NCI-H1417 (cell line): ENCODE measurements at regions not wholly inside any gene's neighbourhood (a gene's known extent, or its start where the extent isn't known, plus 50 kb on each side); places are given as distances from the start of the nearest gene placed in this dataset.

Source experiments
- DNase-seq, 3 experiments: peaks; one replicate each; lab custom pipeline; 2025; lab: John Stamatoyannopoulos, UW

DNA sequence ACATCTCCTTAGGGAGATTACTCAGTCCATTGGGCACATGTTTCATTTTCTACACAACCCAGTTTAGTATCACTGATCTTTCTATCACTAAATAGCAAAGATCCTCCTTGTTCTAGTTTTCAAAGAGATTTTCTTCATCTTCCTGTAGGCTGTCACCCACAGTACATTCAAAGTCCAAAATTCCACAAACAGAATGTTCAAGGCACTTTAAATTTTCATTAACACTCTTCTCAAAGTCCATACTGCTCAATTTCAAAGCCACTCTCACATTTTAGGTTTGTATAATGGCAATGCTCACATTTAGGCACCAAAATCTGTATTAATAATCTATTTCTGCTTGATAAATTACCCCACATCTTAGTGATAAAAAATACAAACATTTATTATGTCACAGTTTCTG is 152.8 kb downstream of the FSIP2 start:
- no peak for DNase-seq

DNA sequence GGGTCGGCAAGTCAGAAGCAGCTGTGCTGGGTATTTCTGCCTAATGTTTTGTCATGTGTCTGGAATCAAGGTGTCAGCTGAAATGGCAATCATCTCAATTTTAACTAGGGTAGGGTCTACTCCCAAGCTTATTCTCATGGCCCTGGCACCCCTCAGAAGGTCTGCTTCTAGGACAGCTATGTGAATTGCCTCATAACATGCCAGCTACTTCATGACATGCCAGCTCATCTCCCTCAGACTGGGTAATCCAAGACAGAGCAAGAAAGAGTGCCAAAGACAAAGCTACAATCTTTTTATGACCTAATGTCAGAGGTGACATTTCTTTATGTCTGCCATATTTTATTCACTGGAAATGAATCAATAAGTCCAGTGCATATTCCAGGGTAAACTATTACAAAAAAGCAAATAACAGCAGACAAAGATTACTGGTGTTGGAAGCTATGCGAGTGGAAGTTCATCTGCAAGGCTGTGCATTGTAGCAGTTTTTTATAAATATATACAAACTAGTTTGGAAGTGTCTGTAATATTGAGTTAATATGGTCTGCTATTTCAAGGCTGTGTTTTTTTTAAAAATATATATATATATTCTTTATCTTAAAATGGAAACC is 153.3 kb downstream of the FSIP2 start:
- DNase-seq: no peak

DNA sequence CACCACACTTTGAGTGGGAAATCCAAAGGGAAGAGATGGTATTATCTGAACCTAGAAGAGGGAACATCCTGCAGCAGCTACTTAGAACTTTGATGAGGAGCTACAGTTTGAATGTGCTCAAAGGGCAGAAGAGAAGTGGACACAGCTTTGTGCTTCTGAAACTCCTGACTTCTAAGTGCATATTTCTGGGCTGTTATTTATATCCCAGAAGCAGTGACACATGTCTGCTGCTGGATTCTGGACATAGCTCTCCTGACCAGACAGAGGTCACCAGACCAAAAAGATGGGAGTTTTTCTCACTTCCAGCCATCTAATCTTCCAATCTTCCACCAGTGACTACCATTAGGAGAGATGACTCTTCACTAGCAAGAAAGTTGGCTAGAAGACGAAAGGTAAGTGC is 153.9 kb downstream of the FSIP2 start:
- no peak for DNase-seq

DNA sequence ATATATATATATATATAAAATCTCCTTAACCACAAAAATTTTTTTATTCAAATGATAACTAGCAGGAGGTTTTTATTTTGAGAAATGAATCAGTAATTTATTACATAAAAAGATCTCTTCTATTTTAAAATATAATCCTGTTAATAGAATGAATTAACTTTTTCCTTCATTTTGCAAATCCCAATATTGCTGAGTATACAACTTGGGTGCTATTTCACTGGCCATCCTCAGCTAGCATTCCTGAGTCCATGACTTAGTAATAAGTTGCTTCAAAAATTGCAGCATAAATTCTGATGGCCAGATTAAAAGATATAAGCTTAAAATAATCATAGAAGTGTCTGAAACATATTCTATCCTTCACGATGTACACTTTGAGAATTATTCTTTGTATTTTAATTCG is 155.6 kb downstream of the FSIP2 start:
- DNase-seq: no peak

DNA sequence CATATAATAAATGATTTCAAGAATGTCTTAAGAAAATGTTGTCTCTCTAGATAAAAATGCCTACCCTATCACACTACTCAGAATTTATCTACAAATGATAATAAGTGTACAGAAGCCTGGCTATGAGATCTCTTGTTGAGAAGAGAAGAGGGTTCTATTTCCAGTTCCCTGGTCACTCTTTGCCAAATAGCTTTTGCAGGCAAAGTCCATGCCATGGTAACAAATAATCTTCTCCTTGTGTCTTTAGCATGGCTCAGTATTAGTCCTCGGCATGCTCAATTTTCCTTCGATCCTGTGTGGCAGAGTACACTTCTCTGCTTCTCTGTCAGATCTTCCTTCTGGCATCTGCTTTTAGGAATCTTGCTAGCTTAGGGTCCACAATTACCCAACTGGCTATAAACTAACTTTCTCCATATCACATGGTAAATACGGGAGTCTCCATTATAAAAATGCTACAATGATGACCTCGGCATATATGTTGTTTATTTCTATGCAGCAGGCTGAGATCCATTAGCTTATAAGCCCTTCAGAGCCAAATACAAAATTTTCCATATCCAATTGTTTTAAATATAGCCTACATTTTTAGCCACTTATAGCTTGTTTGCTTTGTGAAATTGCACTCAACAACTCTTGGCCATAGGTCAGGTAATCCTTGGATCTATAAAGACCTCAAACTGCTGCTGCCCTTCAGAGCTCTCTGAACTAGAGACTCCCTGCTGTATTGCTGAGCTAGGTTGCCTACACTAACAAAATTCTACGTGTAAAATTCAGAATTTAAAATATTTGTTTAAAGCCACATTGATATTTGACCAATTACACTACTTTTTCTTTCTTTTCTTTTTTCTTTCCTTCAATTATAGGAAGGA is 157.5 kb downstream of the FSIP2 start:
- DNase-seq: peak in 1 of 3 experiments; percentile 38

DNA sequence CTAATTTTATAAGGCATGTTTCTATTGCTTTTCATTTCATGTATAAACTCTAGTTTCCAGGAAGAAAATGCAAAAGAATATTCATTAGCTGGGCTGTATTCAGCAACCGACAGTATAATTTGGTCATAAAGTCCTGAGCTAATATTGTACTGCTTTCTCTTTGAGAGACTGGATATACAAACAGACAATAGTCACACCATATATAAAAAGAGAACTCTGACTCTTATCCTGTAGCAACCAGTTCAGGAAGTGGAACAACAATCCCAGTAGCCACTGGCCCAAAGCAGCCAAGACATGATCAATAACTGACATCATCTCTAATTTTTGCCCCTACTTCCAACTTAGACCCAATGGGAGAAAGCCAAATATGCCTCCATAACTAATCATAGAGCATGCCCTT is 160.8 kb downstream of the FSIP2 start:
- DNase-seq: no peak

DNA sequence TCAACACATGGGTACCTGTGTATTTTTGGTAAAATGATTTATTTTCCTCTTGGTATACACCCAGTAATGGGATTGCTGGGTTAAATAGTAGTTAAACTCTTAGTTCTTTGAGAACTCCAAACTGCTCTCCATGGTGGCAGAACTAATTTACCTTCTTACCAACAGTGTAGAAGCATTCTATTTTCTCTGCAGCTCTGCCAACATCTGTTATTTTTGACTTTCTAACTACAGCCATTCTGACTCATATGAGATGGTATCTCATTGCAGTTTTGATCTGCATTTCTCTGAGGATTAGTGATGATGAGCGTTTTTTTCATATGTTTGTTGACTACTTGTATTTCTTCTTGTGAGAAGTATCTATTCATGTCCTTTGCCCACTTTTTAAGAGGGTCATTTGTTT is 180.6 kb downstream of the FSIP2 start:
- no peak for DNase-seq

DNA sequence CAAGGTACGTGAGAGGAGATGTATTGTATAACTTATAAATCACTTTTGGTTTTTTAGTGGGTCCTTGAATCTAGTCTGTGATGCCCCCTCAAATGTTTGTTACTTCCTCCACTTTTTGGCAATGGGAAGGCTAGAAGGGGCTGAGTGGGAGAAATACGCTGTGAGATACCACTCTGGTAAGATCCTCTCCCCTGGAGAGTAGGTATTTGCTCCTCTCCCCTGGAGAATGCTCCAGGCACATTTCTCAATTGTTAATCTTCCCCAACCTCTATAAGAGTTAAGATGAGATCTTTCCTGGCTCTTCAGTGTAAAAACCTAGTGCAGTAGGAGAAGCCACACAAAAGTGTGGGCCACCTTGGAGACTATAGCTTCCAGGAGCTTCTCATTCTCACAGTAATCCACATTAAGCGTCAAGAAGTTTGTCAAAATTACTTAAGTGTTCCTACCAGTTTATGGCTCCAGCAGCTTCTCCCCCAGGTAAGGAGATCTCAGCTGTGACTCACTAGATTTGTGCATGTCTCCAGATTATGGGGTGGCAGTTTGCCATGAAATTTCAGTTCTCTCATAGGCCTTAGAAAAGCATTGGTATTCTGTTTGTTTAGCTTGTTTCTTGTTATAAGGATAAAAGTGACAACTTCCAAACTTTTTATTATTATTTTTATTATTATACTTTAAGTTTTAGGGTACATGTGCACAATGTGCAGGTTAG is 182.6 kb downstream of the FSIP2 start:
- DNase-seq: no peak

DNA sequence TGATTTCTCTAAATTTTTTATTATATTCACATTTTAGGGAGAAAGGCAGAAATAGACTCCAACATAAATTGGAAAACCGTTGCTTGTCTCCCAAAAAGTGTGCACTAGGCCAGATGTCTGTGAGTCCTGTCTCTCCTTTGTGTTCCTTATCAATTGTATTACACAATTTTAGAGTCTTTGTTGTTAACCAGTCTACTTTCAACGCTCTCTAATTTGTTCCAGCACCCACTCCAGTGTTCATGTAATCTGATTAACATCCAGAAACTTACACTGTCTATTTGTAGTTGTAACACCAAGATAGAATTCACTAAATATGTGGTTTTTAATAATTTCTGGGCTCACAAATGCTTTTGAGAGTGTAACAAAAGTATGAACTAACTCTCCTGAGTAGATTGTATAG is 195.6 kb downstream of the FSIP2 start:
- DNase-seq: no peak

DNA sequence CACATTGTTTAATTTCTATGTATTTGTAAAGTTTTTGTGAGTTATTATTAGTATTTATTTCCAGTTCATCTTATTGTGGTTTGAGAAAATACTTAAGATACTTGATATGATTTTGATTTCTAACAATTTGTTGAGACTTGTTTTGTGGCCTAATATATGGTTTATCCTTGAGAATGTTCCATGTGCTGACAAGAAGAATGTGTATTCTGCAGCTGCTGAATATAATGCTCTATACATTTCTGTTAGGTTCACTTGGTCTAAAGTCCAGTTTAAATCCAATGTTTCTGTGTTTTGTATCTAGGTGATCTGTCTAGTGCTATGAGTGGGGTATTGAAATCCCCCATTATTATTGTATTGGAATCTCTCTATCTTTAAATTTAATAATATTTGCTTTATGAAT is 201.3 kb downstream of the FSIP2 start:
- DNase-seq: no peak

DNA sequence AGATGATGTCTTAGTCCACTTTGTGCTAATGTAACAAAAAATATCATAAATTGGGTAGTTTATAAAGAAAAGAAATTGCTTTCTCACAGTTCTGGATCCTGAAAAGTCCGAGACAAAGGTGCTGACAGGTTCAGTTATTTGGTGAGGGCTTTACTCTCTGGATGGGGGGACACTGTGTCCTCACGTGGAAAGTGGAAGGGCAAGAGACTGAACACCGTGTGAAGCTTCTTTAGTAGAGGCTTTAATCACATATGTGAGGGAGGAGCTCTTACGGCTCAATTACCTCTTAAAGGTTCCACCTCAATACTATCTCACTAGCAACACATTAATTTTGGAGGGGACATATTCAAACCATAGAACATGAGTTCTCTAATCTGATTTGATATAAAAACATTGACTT is 204.3 kb downstream of the FSIP2 start:
- DNase-seq: no peak

DNA sequence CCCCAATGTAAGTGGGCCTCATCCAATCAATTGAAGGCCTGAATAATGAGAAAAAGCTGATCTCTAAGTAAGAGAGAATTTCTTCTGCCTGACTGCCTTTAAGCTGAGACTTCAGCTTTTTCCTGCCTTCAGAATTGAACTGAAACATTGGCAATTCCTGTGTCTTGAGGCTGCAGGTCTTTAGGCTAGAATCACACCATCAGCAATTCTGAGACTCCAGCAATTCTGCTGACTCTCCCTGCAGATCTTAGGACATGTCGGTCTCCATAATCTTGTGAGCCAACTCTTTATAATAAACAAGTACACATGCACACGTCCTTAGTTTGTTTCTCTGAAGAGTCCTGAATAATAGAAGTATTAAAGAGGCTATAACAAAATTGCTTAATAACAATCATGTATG is 209.1 kb downstream of the FSIP2 start:
- DNase-seq: no peak

DNA sequence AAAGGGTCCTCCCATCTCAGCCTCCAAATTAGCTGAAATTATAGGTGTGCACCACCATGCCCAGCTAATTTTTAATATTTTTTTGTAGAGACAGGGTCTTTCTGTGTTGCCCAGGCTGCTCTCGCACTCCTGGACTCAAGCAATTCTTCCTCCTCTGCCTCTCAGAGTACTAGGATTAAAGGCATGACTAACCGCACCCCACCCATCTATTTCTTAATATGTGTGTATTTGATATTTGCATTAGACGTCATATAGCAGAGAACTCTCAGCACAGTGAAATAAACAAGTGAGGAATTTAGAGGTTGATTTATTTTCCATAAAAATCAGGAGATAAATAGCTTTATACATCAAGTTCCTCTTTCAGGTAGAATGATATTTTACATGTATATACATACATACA is 213.5 kb downstream of the FSIP2 start:
- DNase-seq: no peak

DNA sequence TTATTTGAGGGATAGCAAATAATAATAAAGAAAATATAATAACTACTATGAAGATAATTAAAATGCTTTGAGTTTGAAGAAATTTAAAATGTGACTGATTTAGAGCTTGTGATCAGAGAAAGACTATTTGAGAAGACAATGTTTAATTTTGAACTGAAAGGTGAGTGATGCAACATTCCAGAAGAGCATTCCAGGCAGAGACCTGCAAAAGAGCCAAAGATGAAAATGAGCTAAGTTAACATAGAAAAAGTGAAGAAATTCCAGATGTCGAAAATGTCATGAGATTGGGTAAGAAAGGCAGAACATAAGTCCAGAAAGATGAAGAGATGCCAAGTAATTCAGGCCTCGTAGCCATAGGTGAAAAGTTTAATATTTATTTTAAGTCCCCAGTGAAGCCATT is 215.8 kb downstream of the FSIP2 start:
- no peak for DNase-seq

DNA sequence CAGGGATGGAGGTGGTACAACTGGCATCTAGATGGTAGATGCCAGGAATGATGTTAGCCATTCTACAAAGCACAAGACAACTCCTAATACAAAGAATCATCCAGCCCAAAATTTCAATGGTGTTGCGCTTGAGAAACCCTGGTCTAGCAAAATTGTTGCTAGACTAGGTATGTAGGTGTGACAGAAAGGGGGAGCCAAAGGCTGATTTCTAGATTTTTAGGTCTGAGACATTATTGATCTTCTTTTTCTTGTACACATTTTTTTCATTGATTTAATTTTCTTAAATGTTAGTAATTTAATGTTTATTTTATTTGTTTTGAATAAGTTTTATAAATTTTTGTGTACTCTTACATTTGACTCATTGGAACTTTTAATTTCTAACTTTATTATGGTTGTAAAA is 216.4 kb downstream of the FSIP2 start:
- DNase-seq: no peak

DNA sequence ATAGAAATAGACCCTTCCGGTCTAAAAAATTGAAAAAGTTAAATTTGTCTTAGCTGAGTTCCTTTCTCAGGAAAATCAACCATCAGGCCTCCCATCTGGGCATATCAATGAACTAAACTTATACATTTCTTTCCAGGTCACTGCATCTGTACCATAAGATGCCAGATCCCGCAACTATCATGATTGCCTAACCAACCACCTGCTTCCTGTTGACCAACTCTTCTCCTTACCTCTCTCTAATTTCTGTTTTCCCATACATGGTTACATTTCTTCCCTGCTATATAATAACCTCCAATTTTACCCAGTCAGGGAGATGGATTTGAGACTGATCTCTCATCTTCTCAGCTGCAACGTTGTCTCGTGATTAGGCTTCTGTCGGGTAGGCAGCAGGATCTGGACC is 228.7 kb downstream of the FSIP2 start:
- no peak for DNase-seq

DNA sequence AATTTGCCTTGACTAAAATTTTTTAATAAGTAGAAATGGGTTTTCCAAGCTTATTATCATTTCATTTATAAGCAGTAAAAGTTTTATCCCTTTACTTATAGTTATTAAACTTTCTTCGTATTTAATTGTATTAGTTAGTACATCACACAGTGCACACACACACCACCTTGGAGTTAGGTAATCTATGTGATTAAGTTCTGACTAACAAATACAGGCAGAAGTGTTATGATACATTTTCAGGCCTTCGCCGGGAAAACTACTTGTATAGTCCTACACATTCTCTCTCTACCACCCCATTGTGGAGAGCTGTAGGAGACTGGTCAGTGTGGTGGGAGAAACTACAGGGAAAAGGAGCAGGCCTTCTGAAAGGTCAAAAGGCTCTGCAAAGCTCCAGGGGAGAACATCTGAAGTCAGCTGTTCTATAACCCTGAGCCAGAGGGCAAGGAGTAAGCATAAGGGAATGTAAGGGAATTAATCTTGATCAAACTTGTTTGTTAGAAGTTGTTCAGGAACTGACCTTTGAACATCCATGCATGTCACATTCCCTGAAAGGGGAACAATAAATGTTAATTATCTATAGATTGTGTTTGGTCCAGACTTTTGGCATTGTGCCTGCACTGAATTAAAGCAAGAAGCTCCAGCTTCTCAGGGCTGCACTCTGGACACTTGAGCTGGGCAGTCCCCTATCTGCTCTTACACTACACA is 231.7 kb downstream of the FSIP2 start:
- DNase-seq: no peak

DNA sequence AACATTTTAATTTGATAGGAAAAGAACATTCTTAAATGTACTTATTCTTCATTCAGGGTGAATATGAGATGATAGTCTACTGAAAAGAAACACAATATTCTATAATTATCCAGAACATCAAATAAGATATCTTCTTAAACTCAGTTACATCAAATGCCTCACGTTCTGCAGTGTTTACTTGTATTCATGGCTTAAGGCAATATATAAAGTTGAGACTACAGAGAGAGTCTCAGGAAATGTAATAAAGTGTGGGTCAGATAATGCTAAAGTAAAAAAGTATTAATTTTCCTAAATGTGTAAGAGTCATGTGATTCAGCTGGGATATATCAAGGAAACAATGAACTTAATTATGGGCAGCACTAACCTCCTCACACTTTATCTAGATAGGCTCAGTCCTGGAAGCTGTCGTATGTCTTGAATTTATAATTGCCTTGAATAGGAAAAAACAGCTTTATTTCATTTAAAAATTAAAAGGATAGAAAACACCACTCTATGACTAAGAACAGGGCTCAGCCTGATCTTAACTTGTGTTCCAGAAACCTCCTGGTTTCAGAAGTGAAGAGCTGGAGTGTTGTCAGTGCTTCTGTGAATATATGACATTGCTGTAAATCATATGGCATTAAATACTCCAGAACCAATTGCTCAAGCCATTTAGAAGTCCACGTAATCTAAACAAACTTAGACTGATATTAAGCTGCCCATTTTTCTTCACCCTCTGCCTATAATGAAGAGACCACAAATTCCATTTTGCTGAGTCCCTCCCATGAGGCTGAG is 240.2 kb downstream of the FSIP2 start:
- DNase-seq: peak in 1 of 3 experiments; percentile 44

DNA sequence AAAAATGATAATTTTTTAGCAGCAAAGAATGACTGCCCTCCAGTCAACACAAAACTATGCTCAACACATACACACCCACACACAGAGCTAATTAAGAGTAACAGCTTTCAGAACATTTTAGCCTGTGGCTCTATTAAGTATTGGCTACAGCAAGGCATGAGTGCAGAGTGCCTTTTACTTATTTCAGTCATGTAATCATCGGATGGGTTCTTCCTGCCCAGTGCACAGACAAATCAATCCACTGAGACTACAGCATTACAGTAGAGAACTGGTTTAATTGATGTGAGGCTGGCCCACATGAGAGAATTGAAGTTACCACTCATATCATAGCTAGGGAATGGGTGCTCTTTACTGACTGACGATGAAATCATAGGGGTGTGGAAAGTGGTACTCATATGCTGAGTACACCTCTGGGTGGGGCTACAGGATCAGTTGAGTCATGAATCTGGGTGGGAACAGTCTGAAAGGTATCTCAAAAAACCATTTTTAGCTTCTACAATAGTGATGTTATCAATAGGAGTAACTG is 241.0 kb downstream of the FSIP2 start:
- DNase-seq: peak in 2 of 3 experiments; percentile 0 to 22

DNA sequence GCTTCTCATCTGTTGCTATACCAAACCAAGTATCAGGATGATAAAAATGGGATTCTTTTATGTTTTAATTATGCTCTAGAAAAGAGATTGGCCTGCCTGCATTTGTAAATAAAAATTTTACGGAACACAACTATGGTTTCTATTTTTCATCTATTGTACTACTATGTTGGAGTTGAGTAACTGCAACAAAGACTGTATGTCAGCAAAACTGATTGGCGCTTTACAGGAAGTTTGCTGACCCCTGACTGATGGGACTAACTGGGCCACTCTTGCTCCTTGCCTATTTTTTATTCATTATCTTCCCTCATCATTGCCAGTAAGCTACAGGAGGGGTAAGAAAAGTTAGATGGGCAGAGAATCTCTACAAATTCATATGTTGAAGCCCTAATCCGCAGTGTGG is 242.3 kb downstream of the FSIP2 start:
- DNase-seq: no peak

DNA sequence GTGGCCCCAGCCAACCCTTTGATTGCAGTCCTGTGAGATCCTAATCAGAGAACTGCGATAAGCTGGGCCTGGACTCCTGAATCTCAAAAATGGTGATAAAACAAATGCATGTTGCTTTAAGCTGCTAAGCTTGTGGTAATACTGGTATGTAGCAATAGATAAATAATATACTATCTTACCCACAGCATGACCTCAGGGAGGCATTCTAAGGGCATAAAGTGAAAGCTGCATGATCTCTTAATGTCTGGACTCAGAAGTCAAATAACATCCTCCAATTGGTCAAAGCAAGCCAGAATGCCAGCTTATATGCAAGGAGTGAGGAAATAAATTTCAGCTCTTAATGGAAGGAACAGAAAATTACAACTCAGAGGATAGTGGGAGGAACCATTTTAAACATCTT is 246.1 kb downstream of the FSIP2 start:
- DNase-seq: no peak
